PC-9 (cell line): ENCODE measurements at regions not wholly inside any gene's neighbourhood (a gene's known extent, or its start where the extent isn't known, plus 50 kb on each side); places are given as distances from the start of the nearest gene placed in this dataset.

ENCODE experiments used
- BruUV-seq: library from RNA; stranded (reverse); fragments of 400-500 nt; replicated peaks from 2 replicates; lab custom pipeline; 2021; lab: Mats Ljungman, UMichigan
- CTCF ChIA-PET: fragments of 300-600 bp; sonication (Branson Sonifier 250); formaldehyde crosslinking; loops from one replicate; lab custom pipeline; 2022; ENCODE audit warnings: antibody characterized with exemption; lab: Charles Lee
- POLR2A ChIA-PET: fragments of 300-600 bp; sonication (Branson Sonifier 250); formaldehyde crosslinking; loops from one replicate; lab custom pipeline; 2022; ENCODE audit warnings: antibody characterized with exemption; ENCODE audit not compliant: unreplicated experiment; lab: Charles Lee
- DNase-seq, 2 experiments: peaks; one replicate each; pipeline versions ENCODE4 v3.0.0 to v3.0.0-alpha.2; 2015 to 2022; ENCODE audit warnings: mixed read lengths in 1 of 2
- H2AFZ ChIP-seq: fragments of 200-600 bp; sonication (generic); 2 replicates; pipeline ENCODE4 v1.8.1; 2017; ENCODE audit warnings: antibody characterized with exemption
- H3F3A ChIP-seq: fragments of 200-600 bp; sonication (generic); 2 replicates; pipeline ENCODE4 v1.8.1; 2017; ENCODE audit warnings: antibody characterized with exemption, mild to moderate bottlenecking, low read depth; ENCODE audit not compliant: insufficient read depth
- H3K27ac ChIP-seq: fragments of 200-600 bp; sonication (generic); 2 replicates; pipeline ENCODE4 v1.6.1; 2016; ENCODE audit warnings: mixed run types
- H3K27me3 ChIP-seq: fragments of 200-600 bp; sonication (generic); 2 replicates; pipeline ENCODE4 v1.6.1; 2016; ENCODE audit warnings: low read depth, mixed run types; ENCODE audit not compliant: insufficient read depth
- H3K36me3 ChIP-seq: fragments of 200-600 bp; sonication (generic); 2 replicates; pipeline ENCODE4 v1.6.1; 2016; ENCODE audit warnings: low read depth, mixed run types
- H3K4me1 ChIP-seq: fragments of 200-600 bp; sonication (generic); replicated peaks from 2 replicates; pipeline ENCODE4 v1.6.1; 2016; ENCODE audit warnings: mixed run types; ENCODE audit not compliant: insufficient read depth
- H3K4me2 ChIP-seq: fragments of 200-600 bp; sonication (generic); 2 replicates; pipeline ENCODE4 v1.6.1; 2017; ENCODE audit warnings: mixed run types
- H3K4me3 ChIP-seq: fragments of 200-600 bp; sonication (generic); 2 replicates; pipeline ENCODE4 v1.6.1; 2016; ENCODE audit warnings: mixed run types
- H3K79me2 ChIP-seq: fragments of 200-600 bp; sonication (generic); 2 replicates; pipeline ENCODE4 v1.6.1; 2017; ENCODE audit warnings: low read depth, mixed run types
- H3K9me2 ChIP-seq: fragments of 200-600 bp; sonication (generic); 2 replicates; pipeline ENCODE4 v1.8.1; 2017; ENCODE audit warnings: mild to moderate bottlenecking; ENCODE audit not compliant: insufficient read depth
- H3K9me3 ChIP-seq: fragments of 200-600 bp; sonication (generic); 2 replicates; pipeline ENCODE4 v1.8.1; 2016; ENCODE audit warnings: low read depth; ENCODE audit not compliant: insufficient read depth
- H4K20me1 ChIP-seq: fragments of 200-600 bp; sonication (generic); 2 replicates; pipeline ENCODE4 v1.8.1; 2017; ENCODE audit not compliant: insufficient read depth
- EZH2 ChIP-seq: fragments of 200-600 bp; sonication (generic); IDR thresholded peaks from 2 replicates; pipeline ENCODE4 v1.8.0; 2017; ENCODE audit warnings: antibody characterized with exemption, low read depth
- intact Hi-C: fragments of 100-400 bp; cut with micrococcal nuclease; formaldehyde crosslinking; loops from one replicate; pipeline ENCODE4 v1.10.0; 2022; ENCODE audit not compliant: unreplicated experiment
- TF ChIP-seq, protein P1 (sequence below): fragments of 200-600 bp; sonication (generic); conservative IDR thresholded peaks from 2 replicates; pipeline ENCODE4 v1.6.1; 2017; ENCODE audit warnings: mixed run types, antibody characterized with exemption, mild to moderate bottlenecking, moderate library complexity

- no peak overlapping the region for H3K27ac ChIP-seq
- POLR2A ChIA-PET, result no interaction called here
- H4K20me1 ChIP-seq, result no peaks in the 10 kb centered on the region
Measured at GRCh38 chr4:137601934-137602333, 69.6 kb upstream of the PCDH18 start.

DNA sequence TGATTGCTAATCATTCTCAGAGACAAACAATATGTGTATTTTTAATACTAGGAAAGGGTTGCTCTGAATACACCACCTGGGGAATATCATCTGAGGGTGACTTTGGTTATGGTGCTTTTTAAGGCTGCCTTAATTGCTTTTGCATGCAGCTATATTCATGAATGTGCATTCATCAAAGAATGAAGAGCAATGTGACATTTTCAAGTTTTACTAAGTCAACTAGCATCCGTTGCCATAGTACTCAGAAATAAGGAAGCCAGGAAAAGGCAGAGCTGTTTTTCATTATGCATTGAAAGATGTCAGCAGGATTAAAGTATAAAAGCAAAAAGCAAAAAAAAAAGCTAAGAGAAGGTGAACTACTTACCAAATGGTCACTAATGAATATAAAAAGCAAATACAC, 67.4 kb upstream of the PCDH18 start:
- Histone ChIP-seq H3K9me2 (no peaks in the 10 kb centered on the region), H3K79me2 (no peaks in the 10 kb centered on the region), H3K4me1 (no peaks in the 10 kb centered on the region), H4K20me1 (no peaks in the 10 kb centered on the region), H3K9me3 (no peaks in the 10 kb centered on the region), H3K36me3 (no peaks in the 10 kb centered on the region), H3K4me2 (no peak overlapping the region), H2AFZ (no peak overlapping the region), H3K27me3 (no peaks in the 10 kb centered on the region), H3K27ac (no peak overlapping the region), H3K4me3 (no peak overlapping the region), H3F3A (no peaks in the 10 kb centered on the region)
- no TSS peak for BruUV-seq
- no peak for DNase-seq
- intact Hi-C loops, result no loop called here
- TF ChIP-seq EZH2, result no peak
- TF ChIP-seq, protein P1, sequence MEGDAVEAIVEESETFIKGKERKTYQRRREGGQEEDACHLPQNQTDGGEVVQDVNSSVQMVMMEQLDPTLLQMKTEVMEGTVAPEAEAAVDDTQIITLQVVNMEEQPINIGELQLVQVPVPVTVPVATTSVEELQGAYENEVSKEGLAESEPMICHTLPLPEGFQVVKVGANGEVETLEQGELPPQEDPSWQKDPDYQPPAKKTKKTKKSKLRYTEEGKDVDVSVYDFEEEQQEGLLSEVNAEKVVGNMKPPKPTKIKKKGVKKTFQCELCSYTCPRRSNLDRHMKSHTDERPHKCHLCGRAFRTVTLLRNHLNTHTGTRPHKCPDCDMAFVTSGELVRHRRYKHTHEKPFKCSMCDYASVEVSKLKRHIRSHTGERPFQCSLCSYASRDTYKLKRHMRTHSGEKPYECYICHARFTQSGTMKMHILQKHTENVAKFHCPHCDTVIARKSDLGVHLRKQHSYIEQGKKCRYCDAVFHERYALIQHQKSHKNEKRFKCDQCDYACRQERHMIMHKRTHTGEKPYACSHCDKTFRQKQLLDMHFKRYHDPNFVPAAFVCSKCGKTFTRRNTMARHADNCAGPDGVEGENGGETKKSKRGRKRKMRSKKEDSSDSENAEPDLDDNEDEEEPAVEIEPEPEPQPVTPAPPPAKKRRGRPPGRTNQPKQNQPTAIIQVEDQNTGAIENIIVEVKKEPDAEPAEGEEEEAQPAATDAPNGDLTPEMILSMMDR, result no peak
- ChIA-PET POLR2A (no interaction called here), CTCF (no interaction called here)

More at GRCh38 chr4:137601934-137602333, 69.6 kb upstream of the PCDH18 start:
- no peak overlapping the region for H3K4me3 ChIP-seq
- no peak overlapping the region for H3K4me2 ChIP-seq
- DNase-seq, result no peak
- no peaks in the 10 kb centered on the region for H3F3A ChIP-seq
- intact Hi-C loops, result no loop called here
- no peaks in the 10 kb centered on the region for H3K79me2 ChIP-seq
- H3K36me3 ChIP-seq, result no peaks in the 10 kb centered on the region
- no peaks in the 10 kb centered on the region for H3K9me2 ChIP-seq
- BruUV-seq, result no TSS peak
- TF ChIP-seq EZH2, result no peak
- TF ChIP-seq, protein P1, result no peak
- H3K9me3 ChIP-seq, result no peaks in the 10 kb centered on the region
- CTCF ChIA-PET, result no interaction called here
- H3K27me3 ChIP-seq, result no peaks in the 10 kb centered on the region
- no peak overlapping the region for H2AFZ ChIP-seq
- no peaks in the 10 kb centered on the region for H3K4me1 ChIP-seq

GRCh38 chr4:137597752-137598430, 65.6 kb upstream of the PCDH18 start:
- ChIA-PET CTCF (no interaction called here), POLR2A (no interaction called here)
- no peak for TF ChIP-seq EZH2
- TF ChIP-seq, protein P1, result no peak
- intact Hi-C loops, result no loop called here
- no TSS peak for BruUV-seq
- Histone ChIP-seq H3K27ac (no peak overlapping the region), H3K4me3 (no peak overlapping the region), H2AFZ (no peak overlapping the region), H3K9me2 (no peaks in the 10 kb centered on the region), H3K9me3 (no peaks in the 10 kb centered on the region), H3K79me2 (no peaks in the 10 kb centered on the region), H3K27me3 (no peaks in the 10 kb centered on the region), H3K4me2 (no peak overlapping the region), H4K20me1 (no peaks in the 10 kb centered on the region), H3K36me3 (no peaks in the 10 kb centered on the region), H3K4me1 (no peaks in the 10 kb centered on the region), H3F3A (no peaks in the 10 kb centered on the region)
- DNase-seq, result no peak
